HG02938 (cell line): ENCODE measurements at regions not wholly inside any gene's neighbourhood (a gene's known extent, or its start where the extent isn't known, plus 50 kb on each side); places are given as distances from the start of the nearest gene placed in this dataset.
"Not testable (repeated sequence)": the region's sequence is repeated elsewhere in the genome, so short reads cannot be mapped to it uniquely, and the experiment has no call there.

Experiments
- ATAC-seq: cut with Tn5 transposase; IDR thresholded peaks from one replicate; pipeline ENCODE4 v1.9.1; 2021; ENCODE audit warnings: mild to moderate bottlenecking, moderate library complexity; ENCODE audit not compliant: unreplicated experiment

DNA sequence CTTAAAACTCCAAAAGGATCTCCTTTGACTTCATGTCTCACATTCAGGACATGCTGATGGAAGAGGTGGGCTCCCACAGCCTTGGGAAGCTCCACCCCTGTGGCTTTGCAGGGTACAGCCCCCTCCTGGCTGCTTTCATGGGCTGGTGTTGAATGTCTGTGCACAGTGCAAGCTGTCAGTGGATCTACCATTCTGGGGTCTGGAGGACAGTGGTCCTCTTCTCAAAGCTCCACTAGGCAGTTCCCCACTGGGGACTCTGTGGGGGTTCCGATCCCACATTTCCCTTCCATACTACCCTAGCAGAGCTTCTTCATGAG lies 150.2 kb upstream of the FBXL17 start:
- not testable (repeated sequence) for ATAC-seq

DNA sequence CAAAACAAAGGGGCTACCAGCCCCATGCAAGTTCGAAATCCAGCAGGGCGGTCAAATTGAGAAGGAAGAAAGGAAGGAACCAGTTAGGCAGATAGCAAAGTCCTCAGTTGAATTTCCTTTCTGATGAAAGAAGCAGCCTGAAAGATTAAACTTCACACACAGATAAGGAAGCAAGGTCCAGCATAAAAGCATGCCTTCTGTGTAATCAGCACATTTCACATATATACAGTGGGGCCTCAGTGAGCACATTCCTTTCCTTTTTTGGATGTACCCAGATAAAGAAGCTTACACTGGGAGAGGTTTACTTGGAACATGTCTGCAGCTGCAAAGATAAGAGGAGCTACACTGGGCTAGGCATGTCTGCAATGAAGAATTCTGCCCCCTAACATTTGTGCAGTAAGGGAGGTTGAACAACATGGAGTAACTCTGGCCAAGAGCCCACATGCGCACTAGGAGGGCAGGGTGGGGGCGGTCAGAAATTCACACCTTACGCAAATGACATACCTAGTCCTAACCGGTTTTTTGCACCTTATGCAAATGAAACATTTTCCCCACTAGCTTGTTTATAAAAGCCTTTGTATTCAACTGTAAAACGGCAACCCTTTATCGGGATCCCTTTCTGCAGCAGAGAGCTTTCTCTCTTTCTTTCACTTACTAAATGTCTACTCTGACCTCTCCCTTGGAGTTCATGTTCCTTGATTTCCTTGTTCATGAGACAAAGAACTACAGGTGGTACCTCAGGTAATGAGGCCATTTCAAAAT lies 149.7 kb upstream of the FBXL17 start:
- no peak for ATAC-seq

DNA sequence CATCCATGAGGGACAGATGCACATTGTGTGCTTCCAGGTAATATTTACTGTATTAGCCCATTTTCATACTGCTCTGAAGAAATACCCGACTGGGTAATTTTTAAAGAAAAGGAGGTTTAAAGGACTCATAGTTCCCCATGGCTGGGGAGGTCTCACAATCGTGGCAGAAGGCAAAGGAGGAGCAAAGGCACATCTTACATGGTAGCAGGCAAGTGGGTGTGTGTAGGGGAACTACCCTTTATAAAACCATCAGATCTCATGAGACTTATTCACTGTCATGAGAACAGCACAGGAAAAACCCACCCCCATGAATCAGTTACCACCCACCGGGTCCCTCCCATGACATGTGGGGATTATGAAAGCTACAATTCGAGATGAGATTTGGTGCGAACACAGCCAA lies 148.8 kb upstream of the FBXL17 start:
- no peak for ATAC-seq

DNA sequence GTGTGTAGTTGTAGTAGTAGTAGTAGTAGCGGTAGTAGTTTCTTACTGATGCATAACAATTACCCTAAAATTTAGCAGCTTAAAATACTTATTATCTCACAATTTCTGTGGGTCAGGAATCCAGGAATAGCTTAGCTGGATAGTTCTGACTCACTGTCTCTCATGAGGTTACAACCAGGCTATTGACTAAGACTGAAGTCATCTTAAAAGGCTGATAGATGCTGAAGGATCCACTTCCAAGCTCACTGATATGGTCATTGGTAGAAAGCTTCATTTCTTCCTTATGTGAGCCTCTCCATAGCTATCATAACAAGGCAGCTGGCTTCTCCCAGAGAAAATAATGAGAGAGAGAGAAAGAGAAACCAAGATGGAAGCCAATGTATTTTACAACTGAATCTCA lies 147.5 kb upstream of the FBXL17 start:
- ATAC-seq: no peak

GRCh38 chr5:108528655-108529054 lies 146.8 kb upstream of the FBXL17 start:
- ATAC-seq: no peak

DNA sequence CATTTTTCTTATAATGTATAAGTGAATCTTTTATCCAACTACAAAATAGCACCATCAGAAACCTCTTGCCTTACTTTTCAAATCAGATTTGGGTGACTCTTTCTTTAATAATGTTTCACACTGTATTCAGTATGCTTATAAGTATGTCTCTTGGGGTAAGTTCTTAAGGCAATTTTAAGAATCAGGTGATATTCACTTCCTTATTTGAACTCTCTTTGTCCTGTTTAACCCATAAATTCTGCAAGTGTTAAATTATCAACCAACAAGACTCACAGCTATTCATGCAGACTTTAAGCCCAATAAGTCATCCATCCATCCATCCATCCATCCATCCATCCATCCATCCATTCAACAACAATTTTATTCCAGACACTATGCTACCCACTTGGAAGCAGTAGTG lies 142.7 kb upstream of the FBXL17 start:
- no peak for ATAC-seq

DNA sequence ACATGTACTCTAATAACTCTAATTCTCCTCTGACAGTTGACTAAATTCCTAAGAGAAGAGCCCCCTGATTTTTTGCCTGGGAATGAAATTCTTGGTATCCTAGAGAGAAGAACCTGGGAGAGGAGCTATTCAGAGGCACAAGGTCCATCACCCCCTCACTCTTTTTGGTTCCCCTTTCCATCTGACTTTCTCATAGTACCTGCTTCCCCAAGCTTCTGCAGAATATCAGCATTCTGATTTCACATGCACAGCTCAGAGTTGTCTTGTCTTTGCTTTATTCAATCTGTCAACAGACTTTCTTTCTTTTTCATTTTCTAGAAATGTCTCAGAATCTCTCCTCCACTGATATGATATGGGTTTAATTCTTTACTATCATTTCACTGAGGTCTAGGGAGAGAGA lies 141.5 kb upstream of the FBXL17 start:
- no peak for ATAC-seq

GRCh38 chr5:108521841-108522506 lies 140.1 kb upstream of the FBXL17 start:
- ATAC-seq: peak; percentile 53

DNA sequence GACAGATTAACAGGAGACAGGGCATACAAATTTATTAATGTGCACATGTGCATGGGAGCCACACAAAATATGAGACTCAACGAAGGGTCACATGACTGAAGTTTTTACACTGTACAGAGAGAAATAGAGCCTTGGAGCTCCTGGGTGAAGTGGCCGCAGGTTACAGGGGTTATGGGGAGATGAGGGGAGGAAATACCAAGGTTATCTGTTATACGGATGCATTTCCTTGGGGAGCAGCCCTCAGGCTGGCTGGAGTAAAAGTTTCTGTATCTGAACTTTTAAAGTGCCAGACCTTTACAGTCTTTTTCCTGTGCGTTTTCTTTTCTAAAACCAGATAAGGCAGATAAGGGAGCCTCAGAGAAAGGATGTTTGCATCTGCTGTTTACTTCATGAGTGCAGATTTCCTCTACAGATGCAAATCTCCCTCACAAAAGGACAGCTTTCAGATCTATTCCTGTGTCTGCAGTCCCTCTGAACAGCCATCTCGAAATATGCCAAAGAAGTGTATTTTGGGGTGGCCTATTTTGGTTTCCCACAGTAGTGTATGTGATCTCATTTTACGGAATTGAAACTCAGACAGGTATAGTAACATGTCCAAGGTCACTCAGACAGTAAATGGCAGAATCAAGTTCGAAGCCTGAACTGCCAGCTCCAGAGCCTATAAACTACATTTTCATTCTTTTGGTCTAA lies 139.3 kb upstream of the FBXL17 start:
- peak; percentile 91 for ATAC-seq

DNA sequence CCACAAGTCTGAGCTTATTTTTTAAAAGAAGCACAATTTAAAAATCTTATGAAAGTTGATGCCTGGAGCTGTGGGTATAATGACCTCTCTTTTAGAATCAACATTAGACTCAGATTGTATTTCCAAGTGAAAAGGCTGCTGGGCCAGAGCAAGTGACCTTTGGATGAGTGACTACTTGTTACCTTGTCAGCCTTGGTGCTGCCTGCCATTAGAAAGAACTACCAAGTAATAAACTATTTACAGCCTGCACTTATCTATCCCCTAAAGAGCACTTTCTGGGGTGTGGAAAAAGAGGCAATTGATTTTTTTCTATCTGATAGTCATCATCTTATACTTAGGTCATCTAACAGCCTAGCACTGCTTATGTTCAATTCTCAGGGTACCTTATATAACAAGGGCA lies 134.9 kb upstream of the FBXL17 start:
- ATAC-seq: no peak

- no peak for ATAC-seq
Observed at GRCh38 chr5:108515517-108516105, 133.7 kb upstream of the FBXL17 start.

DNA sequence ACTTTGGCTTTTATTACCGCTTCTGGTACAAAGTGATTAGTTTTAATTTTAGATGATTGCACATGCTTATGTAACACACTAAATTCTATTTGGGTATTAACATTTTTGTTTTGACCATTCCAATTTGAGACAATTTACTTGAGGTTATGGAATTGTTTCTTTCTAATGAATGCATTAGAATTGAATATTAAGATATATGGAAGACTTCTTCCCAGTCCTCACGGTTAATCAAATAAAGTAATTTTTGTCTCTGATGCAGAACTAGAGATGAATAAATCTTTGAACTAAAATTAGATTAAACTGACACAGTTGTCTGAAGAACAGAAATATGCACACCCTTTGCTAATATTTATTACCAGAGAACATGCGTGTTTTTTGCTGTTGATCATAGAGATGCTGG lies 127.1 kb upstream of the FBXL17 start:
- ATAC-seq: no peak

DNA sequence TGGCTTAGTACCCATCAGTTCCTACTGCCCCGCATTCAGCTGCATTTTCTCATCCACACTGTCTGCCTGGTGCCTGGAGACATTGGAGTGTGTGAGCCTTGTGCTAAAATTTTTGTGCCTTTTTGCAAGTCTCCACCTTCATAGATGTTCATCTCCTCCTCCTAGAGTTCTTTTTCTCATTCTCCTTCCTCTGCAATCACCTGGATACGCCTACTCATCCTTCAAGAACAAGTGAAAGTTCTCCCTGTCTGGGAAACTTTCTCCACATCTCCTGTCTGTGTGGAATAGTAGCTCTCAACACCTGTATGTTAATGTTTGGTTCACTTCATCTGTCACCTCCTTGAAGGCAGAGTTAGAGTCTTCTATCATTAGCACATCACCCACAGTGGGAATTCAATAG lies 125.7 kb upstream of the FBXL17 start:
- ATAC-seq: no peak

DNA sequence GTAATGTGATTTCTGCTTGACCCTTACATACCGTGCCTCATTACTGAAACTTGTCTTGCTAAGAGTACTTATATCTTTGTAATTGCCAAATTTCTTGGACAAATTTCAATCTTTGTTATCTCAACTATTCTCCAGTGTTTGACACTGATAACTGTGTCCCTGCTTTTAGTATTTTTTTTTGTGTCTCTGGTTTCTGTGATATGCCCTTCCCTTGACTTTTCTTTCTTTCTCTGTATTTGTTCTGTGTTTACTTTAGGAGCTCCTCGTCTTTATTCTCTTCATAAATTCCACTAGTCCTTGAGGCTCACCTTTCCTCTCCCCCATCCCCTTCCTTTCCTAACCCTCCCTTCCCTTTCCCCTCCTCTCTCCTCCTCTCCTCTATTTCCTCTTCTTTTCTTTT lies 123.7 kb upstream of the FBXL17 start:
- no peak for ATAC-seq

DNA sequence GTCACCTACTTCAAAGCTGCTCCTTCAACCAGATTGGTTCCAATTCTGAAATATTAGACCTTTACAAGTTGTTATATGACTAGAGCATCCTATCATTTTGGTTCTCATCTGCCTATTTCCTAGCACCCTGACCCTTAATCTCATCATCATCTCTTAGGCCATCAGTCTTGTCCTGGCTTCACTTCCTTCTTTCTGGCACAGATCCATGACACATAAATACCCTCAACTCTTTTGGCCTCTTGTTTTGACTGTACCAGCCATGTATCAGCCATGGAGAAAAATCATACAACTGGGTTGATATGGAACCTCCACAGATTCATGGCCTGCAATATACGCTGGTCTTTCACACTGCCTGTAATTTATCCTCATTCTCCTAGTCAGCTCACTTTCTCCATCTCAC lies 123.1 kb upstream of the FBXL17 start:
- ATAC-seq: no peak

- no peak for ATAC-seq
Observed at GRCh38 chr5:108503986-108504385, 122.1 kb upstream of the FBXL17 start.

DNA sequence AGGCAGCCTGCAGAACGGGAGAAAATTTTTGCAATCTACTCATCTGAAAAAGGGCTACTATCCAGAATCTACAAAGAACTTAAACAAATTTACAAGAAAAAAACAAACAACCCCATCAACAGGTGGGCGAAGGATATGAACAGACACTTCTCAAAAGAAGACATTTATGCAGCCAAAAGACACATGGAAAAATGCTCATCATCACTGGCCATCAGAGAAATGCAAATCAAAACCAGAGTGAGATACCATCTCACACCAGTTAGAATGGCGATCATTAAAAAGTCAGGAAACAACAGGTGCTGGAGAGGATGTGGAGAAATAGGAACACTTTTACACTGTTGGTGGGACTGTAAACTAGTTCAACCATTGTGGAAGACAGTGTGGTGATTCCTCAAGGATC lies 113.7 kb upstream of the FBXL17 start:
- ATAC-seq: not testable (repeated sequence)

DNA sequence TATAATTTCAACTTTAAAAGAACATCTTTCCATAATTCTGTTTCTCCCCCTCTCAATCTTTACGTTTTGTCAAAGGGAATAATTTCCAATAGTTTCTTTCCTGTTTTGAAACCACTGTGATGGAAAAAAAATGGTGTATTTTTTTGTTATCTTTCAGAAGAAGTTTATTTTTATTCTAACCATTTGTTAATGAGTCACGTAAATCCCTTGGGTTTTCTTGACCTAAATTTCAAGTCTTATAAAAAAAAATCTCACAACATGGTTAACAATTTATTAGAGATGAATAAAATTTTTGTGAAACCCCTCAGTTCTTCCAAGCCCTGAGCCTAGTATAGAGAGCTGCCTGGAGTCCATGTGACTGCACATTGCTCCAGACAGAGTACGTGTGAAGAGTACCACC lies 106.1 kb upstream of the FBXL17 start:
- ATAC-seq: no peak

DNA sequence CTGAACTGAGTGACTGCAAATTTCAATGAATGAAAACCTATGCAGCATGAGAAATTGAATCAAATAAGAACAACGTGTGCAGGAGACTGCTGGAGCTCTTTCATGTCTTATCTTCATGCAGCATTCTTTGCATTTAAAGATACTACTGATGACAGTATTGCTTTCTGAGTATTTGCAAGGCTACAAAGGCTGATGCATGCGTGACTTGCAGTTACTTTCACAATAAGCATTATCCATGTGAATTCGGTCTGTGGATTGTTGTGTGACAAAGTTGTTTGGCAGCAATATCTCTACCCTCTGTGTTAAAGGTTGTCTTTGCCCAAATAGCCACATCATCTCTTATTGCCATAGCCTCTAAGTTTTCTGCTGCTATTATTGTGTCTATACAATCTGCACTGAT lies 102.1 kb upstream of the FBXL17 start:
- ATAC-seq: no peak

DNA sequence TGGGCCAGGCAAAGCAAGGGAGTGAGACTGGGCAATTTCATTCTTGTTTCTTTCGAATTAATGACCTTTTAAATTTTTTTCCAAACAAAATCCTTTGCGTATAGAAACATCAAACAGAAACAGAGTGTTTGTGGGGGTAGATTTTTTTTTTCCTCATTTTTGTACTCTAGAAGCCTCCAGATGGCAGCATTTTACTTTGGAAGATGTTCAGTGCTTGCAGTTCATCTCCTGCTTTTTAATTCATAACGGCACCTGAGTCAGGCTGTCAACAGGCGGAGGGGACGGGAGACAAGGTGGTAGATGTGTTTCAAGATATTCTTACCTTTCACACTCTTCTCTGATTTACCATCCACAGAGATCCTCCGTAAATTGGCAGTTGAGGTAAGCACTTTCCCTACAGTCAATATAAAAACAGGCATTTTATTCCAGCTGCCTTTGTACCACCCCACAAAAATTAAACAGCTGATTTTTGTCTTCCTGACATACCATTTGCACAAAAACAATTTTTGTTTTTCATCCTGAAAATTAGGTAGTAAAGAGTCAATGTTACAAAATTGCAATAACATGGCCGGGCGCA lies 99.5 kb upstream of the FBXL17 start:
- ATAC-seq: no peak

- no peak for ATAC-seq
Observed at GRCh38 chr5:108472237-108472636, 90.3 kb upstream of the FBXL17 start.

DNA sequence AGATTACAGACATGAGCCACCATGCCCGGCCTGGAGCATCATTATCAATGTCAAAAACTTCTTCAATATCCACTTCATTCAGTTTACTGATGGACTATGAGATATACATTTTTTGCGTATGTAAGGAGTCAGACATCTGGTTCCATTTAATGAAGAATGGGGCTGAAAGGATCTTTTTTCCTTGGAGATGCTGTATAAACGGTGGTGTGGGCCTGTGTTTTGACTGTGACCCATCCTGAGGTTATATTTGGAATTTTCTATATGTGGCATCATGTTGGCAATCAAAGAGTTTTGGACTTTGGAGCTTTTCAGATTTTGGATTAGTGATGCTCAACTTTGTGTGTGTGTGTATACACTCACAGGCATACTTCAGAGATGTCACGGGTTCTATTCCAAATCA lies 85.7 kb upstream of the FBXL17 start:
- no peak for ATAC-seq
